ENCODE measurements at regions not wholly inside any gene's neighbourhood (a gene's known extent, or its start where the extent isn't known, plus 50 kb on each side); places are given as distances from the start of the nearest gene placed in this dataset.

- TF ChIP-seq CTCF (IDR thresholded peaks at IDR 0.05) (no peak), POLR2A (IDR thresholded peaks at IDR 0.05) (no peak)
Observed at GRCh38 chr9:104980039-104980654, 52.2 kb upstream of the ABCA1 start.

All from Peyer's patch (tissue), 4 donors.